ENCODE measurements at regions not wholly inside any gene's neighbourhood (a gene's known extent, or its start where the extent isn't known, plus 50 kb on each side); places are given as distances from the start of the nearest gene placed in this dataset.
"Not testable (repeated sequence)": the region's sequence is repeated elsewhere in the genome, so short reads cannot be mapped to it uniquely, and the experiment has no call there.

DNA sequence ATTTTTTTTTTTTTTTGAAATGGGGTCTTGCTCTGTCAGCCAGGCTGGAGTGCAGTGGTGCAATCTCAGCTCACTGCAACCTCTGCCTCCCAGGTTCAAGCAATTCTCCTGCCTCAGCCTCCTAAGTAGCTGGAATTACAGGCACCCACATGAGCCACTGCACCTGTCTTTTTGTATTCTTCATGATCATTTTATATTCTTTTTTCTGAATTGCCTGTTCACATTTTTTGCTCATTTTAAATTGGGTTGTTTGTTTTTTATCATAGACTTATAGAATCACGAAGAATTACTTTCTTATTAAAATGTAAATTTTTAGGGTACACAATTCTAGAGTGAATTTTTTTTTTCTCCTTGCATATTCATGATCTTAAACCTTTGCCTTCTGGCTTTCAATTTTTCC is 149.4 kb upstream of the FAT1 start:
- TF ChIP-seq, protein P1, sequence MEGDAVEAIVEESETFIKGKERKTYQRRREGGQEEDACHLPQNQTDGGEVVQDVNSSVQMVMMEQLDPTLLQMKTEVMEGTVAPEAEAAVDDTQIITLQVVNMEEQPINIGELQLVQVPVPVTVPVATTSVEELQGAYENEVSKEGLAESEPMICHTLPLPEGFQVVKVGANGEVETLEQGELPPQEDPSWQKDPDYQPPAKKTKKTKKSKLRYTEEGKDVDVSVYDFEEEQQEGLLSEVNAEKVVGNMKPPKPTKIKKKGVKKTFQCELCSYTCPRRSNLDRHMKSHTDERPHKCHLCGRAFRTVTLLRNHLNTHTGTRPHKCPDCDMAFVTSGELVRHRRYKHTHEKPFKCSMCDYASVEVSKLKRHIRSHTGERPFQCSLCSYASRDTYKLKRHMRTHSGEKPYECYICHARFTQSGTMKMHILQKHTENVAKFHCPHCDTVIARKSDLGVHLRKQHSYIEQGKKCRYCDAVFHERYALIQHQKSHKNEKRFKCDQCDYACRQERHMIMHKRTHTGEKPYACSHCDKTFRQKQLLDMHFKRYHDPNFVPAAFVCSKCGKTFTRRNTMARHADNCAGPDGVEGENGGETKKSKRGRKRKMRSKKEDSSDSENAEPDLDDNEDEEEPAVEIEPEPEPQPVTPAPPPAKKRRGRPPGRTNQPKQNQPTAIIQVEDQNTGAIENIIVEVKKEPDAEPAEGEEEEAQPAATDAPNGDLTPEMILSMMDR (conservative IDR thresholded peaks at IDR 0.05; ENCODE audit: low read depth, low read length): not testable (repeated sequence)
- TF ChIP-seq EZH2 (IDR thresholded peaks at IDR 0.05; ENCODE audit: borderline replicate concordance, low read depth, low read length, poor library complexity, severe bottlenecking): not testable (repeated sequence)

Measured in A673 (cell line).